SKM-1 (cell line): ENCODE measurements at regions not wholly inside any gene's neighbourhood (a gene's known extent, or its start where the extent isn't known, plus 50 kb on each side); places are given as distances from the start of the nearest gene placed in this dataset.
"Not testable (repeated sequence)": the region's sequence is repeated elsewhere in the genome, so short reads cannot be mapped to it uniquely, and the experiment has no call there.

ENCODE experiments used
- DNase-seq: peaks from one replicate; lab custom pipeline; 2025; ENCODE audit not compliant: unreplicated experiment; lab: John Stamatoyannopoulos, UW

GRCh38 chrX:959595-959994, 252.9 kb downstream of the CRLF2 start:
- DNase-seq, result no peak

- DNase-seq, result not testable (repeated sequence)
Observed at GRCh38 chrX:955168-955781, 257.2 kb downstream of the CRLF2 start.

- no peak for DNase-seq
Observed at GRCh38 chrX:953879-954482, 258.5 kb downstream of the CRLF2 start.

GRCh38 chrX:952816-953215, 259.6 kb downstream of the CRLF2 start:
- DNase-seq, result no peak

GRCh38 chrX:947262-947661, 265.2 kb downstream of the CRLF2 start:
- DNase-seq, result not testable (repeated sequence)

GRCh38 chrX:943035-943434, 269.4 kb downstream of the CRLF2 start:
- DNase-seq, result no peak

- DNase-seq, result no peak
Observed at GRCh38 chrX:940691-941090, 271.8 kb downstream of the CRLF2 start.

- DNase-seq, result no peak
Observed at GRCh38 chrX:936979-937769, 275.3 kb downstream of the CRLF2 start.

GRCh38 chrX:933611-934010, 278.8 kb downstream of the CRLF2 start:
- DNase-seq, result no peak

GRCh38 chrX:928606-929005, 283.8 kb downstream of the CRLF2 start:
- DNase-seq, result no peak

GRCh38 chrX:926991-927390, 285.5 kb downstream of the CRLF2 start:
- DNase-seq, result no peak

GRCh38 chrX:926070-926469, 286.4 kb downstream of the CRLF2 start:
- no peak for DNase-seq

- no peak for DNase-seq
Observed at GRCh38 chrX:925652-926061, 286.8 kb downstream of the CRLF2 start.

GRCh38 chrX:925094-925493, 287.4 kb downstream of the CRLF2 start:
- no peak for DNase-seq

- DNase-seq, result no peak
Observed at GRCh38 chrX:924017-924416, 288.4 kb downstream of the CRLF2 start.

- no peak for DNase-seq
Observed at GRCh38 chrX:920234-920799, 289.7 kb downstream of the SHOX start.

GRCh38 chrX:916230-916599, 285.6 kb downstream of the SHOX start:
- no peak for DNase-seq

- DNase-seq, result no peak
Observed at GRCh38 chrX:915427-916229, 285.0 kb downstream of the SHOX start.

- DNase-seq, result no peak
Observed at GRCh38 chrX:914206-914605, 283.6 kb downstream of the SHOX start.

GRCh38 chrX:912677-913076, 282.1 kb downstream of the SHOX start:
- DNase-seq, result no peak

GRCh38 chrX:909068-909467, 278.5 kb downstream of the SHOX start:
- DNase-seq, result not testable (repeated sequence)
